ENCODE measurements at regions not wholly inside any gene's neighbourhood (a gene's known extent, or its start where the extent isn't known, plus 50 kb on each side); places are given as distances from the start of the nearest gene placed in this dataset.

DNA sequence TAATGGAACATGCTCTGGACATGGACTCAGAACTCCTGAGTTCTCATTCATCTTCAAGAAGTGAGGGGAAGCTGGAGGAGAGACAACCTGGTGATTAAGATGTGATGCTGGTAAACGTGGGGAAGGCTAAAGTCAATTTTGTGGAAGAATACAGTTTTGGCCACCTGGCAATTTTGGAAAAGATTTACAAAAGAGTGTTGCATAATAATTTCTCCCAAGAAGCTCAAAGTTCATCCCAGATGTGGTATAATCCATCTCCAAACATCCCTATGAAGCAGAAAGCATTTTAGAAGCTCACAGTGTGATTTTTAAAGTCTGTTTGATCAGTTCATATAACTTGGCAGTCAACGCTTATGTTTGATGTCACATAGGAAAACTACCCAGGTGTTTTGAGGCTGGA is 208.7 kb downstream of the LMX1A start:
- Histone ChIP-seq H3K4me1 (no peaks in the 10 kb centered on the region), H3K36me3 (no peaks in the 10 kb centered on the region), H3K9me3 (no peaks in the 10 kb centered on the region), H3K4me3 (no peak overlapping the region), H3K27ac (no peak overlapping the region), H3K27me3 (peaks cover 0 to 11% (median 0%) of the 10 kb centered on the region in 3 donors)
- 14 to 57% methylated on average over 2 of the region's 2 CpGs for WGBS, 2 donors
- TF ChIP-seq POLR2A (IDR thresholded peaks at IDR 0.05): no peak
- TF ChIP-seq, protein P1, sequence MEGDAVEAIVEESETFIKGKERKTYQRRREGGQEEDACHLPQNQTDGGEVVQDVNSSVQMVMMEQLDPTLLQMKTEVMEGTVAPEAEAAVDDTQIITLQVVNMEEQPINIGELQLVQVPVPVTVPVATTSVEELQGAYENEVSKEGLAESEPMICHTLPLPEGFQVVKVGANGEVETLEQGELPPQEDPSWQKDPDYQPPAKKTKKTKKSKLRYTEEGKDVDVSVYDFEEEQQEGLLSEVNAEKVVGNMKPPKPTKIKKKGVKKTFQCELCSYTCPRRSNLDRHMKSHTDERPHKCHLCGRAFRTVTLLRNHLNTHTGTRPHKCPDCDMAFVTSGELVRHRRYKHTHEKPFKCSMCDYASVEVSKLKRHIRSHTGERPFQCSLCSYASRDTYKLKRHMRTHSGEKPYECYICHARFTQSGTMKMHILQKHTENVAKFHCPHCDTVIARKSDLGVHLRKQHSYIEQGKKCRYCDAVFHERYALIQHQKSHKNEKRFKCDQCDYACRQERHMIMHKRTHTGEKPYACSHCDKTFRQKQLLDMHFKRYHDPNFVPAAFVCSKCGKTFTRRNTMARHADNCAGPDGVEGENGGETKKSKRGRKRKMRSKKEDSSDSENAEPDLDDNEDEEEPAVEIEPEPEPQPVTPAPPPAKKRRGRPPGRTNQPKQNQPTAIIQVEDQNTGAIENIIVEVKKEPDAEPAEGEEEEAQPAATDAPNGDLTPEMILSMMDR (IDR thresholded peaks at IDR 0.05): no peak
- no peak for TF ChIP-seq POLR2AphosphoS5 (IDR thresholded peaks at IDR 0.05)
- no peak for TF ChIP-seq EP300 (IDR thresholded peaks at IDR 0.05)
- intact Hi-C loops (cut with DNase I): loop anchor here (10.0 kb wide), 1 partner anchor 217 kb away; no protein-coding TSS in a partner anchor
- DNase-seq: no peak

DNA sequence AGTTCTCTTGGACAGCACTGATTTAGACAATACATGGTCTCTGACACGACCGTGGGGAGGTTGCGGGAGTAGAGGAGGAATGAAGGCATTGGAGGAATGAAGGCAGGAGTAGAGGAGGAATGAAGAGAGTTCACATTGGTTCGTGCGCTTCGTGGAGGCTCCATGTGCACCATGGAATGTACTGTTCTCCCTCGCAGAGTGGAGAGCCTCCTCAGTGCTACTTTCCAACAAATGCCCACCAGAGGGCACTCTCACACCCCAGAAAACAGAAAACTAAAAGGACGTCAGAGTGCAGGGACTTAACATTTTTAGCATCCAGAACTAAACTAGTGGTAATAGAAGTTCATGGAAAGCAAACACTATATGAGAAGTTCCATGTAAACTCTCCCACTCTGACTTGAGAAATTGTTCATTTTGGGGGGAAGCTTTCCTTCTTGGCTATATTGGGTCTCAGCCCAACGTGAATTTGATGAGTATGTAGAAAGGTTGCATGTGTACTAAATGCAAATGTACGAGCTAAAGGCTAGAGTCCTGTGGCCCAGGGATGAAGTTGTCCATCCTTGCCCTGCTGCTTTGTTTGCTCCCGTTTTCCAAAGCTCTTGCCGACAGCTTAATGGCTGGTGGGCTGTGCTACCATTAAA is 211.6 kb downstream of the LMX1A start:
- Histone ChIP-seq H3K9me3 (no peaks in the 10 kb centered on the region), H3K4me1 (no peaks in the 10 kb centered on the region), H3K36me3 (no peaks in the 10 kb centered on the region), H3K27ac (no peak overlapping the region), H3K27me3 (peaks cover 0 to 15% (median 0%) of the 10 kb centered on the region in 3 donors), H3K4me3 (no peak overlapping the region)
- intact Hi-C loops (cut with DNase I): loop anchor here (2.0 to 10.0 kb wide), 2 partner anchors 220 to 448 kb away; no protein-coding TSS in a partner anchor
- WGBS, 2 donors: 18 to 22% methylated on average over 12 of the region's 12 CpGs
- no peak for DNase-seq
- TF ChIP-seq, protein P1 (IDR thresholded peaks at IDR 0.05): peak in 3 of 4 experiments; percentile 19 to 71 (median 28)
- TF ChIP-seq EP300 (IDR thresholded peaks at IDR 0.05): no peak
- TF ChIP-seq POLR2A (IDR thresholded peaks at IDR 0.05): no peak

DNA sequence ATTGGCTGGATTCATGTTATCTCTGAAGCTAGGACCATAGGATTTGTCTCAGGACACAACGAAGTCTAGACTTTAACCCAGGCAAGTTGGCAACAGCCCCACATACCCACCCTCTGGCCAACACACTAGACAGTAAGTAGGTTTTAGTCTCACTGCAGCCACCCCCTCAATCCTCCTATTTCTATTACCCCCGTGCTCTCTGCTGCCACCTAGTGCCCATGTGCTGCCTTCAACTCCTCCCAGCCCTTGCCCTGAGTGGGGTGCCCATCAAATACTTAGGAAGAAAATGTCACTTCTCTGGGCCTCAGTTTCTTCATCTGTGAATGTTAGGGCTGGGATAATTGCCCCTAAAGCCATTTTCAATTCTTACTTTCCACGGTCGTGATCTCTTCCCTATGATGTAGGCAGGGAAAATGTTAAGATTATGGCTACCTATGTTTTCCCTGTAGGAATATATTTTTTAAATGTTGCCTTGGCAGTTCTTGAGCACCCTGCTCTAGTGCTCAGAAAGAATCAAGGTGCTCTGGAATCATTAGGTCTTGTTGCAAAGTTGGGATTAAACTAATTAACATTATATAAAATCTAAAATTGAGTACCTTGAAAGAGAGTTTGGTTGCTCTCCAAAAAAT is 213.0 kb downstream of the LMX1A start:
- TF ChIP-seq, protein P1 (IDR thresholded peaks at IDR 0.05): peak in 1 of 4 experiments; percentile 25
- no peak for TF ChIP-seq EP300 (IDR thresholded peaks at IDR 0.05)
- Histone ChIP-seq H3K27me3 (peaks cover 0 to 20% (median 0%) of the 10 kb centered on the region in 3 donors), H3K4me1 (no peaks in the 10 kb centered on the region), H3K9me3 (no peaks in the 10 kb centered on the region), H3K4me3 (no peak overlapping the region), H3K36me3 (no peaks in the 10 kb centered on the region), H3K27ac (no peak overlapping the region)
- 19 to 49% methylated on average over 4 of the region's 4 CpGs for WGBS, 2 donors
- intact Hi-C loops (cut with DNase I): loop anchor here (2.0 to 10.0 kb wide), 2 partner anchors 221 to 449 kb away; no protein-coding TSS in a partner anchor
- DNase-seq: no peak

DNA sequence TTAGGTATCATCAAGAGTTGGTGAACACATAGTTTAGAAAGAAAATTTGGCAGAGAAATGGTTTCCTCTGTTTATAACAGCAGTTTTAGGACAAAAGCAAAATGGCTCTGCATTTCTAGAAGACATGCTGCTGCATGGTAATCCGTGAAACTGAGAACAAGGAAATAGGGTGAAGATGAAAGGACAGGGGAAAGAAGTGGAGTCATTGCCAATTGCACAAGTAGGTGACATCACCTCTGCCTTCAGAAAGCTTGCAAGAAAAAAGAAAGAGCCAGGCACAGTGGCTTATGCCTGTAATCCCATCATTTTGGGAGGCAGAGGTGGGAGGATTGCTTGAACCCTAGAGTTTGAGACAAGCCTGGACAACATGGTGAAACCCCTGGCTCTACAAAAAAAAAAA is 217.6 kb downstream of the LMX1A start:
- H3K27me3 ChIP-seq: peaks cover 0 to 8% (median 0%) of the 10 kb centered on the region in 3 donors
- TF ChIP-seq EP300 (IDR thresholded peaks at IDR 0.05) (no peak), POLR2AphosphoS5 (IDR thresholded peaks at IDR 0.05) (no peak)
- no peaks in the 10 kb centered on the region for H3K9me3 ChIP-seq
- H3K4me3 ChIP-seq: no peak overlapping the region
- H3K4me1 ChIP-seq: no peaks in the 10 kb centered on the region
- H3K27ac ChIP-seq: no peak overlapping the region
- intact Hi-C loops (cut with DNase I): no loop called here
- no peak for DNase-seq
- H3K36me3 ChIP-seq: no peaks in the 10 kb centered on the region
- 17 to 56% methylated on average over 1 of the region's 1 CpG for WGBS, 2 donors

DNA sequence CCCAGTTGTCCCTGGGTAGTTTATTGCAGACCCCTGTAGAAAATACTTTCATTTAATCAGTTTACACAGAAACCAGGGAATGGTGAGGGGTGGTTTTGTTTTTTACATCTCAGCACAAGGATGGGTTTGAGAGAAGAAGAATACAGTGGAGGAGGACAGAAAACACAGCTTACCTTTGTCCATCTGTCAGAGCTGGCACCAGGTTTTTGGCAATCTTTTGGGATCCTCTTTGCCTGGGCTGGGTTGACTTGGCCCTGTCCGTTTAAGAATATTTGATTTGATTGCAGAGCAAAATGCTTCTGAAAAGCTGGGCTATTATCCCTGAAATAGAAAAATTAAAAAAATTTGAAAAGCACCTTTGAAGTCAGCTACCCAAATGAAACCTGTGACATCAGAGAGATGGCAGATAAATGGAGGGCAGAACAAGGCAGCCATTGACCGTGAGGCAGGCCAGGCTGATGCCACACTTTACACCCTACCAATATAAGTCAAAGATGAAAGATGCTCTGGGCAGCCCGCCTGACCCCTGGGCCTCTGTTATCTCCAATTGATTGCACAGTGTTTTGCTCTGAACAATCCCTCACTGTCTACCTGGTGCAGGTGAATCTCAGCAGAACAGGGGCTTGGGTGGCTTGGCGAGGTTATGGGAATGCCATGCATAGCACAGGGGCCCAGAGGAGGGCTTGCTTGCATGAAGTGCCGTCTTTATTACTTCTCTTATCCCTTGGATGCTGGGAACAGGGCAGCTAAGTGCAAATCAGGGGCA is 218.8 kb downstream of the LMX1A start:
- Histone ChIP-seq H3K4me1 (no peaks in the 10 kb centered on the region), H3K27me3 (peaks cover 0 to 8% (median 0%) of the 10 kb centered on the region in 3 donors), H3K36me3 (no peaks in the 10 kb centered on the region), H3K27ac (no peak overlapping the region), H3K4me3 (no peak overlapping the region), H3K9me3 (no peaks in the 10 kb centered on the region)
- DNase-seq: no peak
- intact Hi-C loops (cut with DNase I): no loop called here
- TF ChIP-seq, protein P1 (IDR thresholded peaks at IDR 0.05): no peak
- TF ChIP-seq EP300 (IDR thresholded peaks at IDR 0.05) (no peak), POLR2AphosphoS5 (IDR thresholded peaks at IDR 0.05) (no peak), POLR2A (IDR thresholded peaks at IDR 0.05) (no peak)
- 45 to 59% methylated on average over 5 of the region's 5 CpGs for WGBS, 2 donors
